KOPT-K1 (cell line): ENCODE measurements at regions not wholly inside any gene's neighbourhood (a gene's known extent, or its start where the extent isn't known, plus 50 kb on each side); places are given as distances from the start of the nearest gene placed in this dataset.

Experiments
- H3K27ac ChIP-seq: fragments of 200-600 bp; sonication (generic); 2 replicates; pipeline ENCODE4 v1.5.1; 2016; ENCODE audit warnings: antibody characterized with exemption, mild to moderate bottlenecking, low read depth, low read length; ENCODE audit not compliant: poor library complexity, severe bottlenecking
- H3K36me3 ChIP-seq: fragments of 200-600 bp; sonication (generic); 2 replicates; pipeline ENCODE4 v1.5.1; 2017; ENCODE audit warnings: antibody characterized with exemption, mild to moderate bottlenecking, low read length, moderate library complexity; ENCODE audit not compliant: insufficient read depth
- H3K9me3 ChIP-seq: fragments of 200-600 bp; sonication (generic); 2 replicates; pipeline ENCODE4 v1.5.1; 2017; ENCODE audit warnings: antibody characterized with exemption, low read length, mild to moderate bottlenecking; ENCODE audit not compliant: insufficient read depth, poor library complexity, severe bottlenecking

- H3K36me3 ChIP-seq = no peaks in the 10 kb centered on the region
- peak overlapping the region; percentile 62 for H3K27ac ChIP-seq
- no peaks in the 10 kb centered on the region for H3K9me3 ChIP-seq
These were observed 147.2 kb downstream of the CEBPB start for GRCh38 chr20:50337521-50338466.

GRCh38 chr20:50338479-50339391 is 148.1 kb downstream of the CEBPB start:
- H3K36me3 ChIP-seq = no peaks in the 10 kb centered on the region
- peak overlapping the region; percentile 62 for H3K27ac ChIP-seq
- no peaks in the 10 kb centered on the region for H3K9me3 ChIP-seq

- Histone ChIP-seq H3K27ac (peak overlapping the region; percentile 62), H3K36me3 (no peaks in the 10 kb centered on the region), H3K9me3 (no peaks in the 10 kb centered on the region)
These were observed 148.9 kb downstream of the CEBPB start for GRCh38 chr20:50339466-50339901.

- H3K36me3 ChIP-seq = no peaks in the 10 kb centered on the region
- H3K9me3 ChIP-seq = no peaks in the 10 kb centered on the region
- no peak overlapping the region for H3K27ac ChIP-seq
These were observed 149.9 kb downstream of the CEBPB start for GRCh38 chr20:50340541-50340940.

GRCh38 chr20:50341050-50341449 is 150.4 kb downstream of the CEBPB start:
- H3K9me3 ChIP-seq = no peaks in the 10 kb centered on the region
- no peaks in the 10 kb centered on the region for H3K36me3 ChIP-seq
- H3K27ac ChIP-seq = no peak overlapping the region

GRCh38 chr20:50341880-50342637 is 151.4 kb downstream of the CEBPB start:
- Histone ChIP-seq H3K36me3 (no peaks in the 10 kb centered on the region), H3K9me3 (no peaks in the 10 kb centered on the region), H3K27ac (no peak overlapping the region)

GRCh38 chr20:50342638-50343102 is 152.0 kb downstream of the CEBPB start:
- Histone ChIP-seq H3K36me3 (no peaks in the 10 kb centered on the region), H3K27ac (no peak overlapping the region), H3K9me3 (no peaks in the 10 kb centered on the region)

GRCh38 chr20:50343125-50343489 is 152.5 kb downstream of the CEBPB start:
- Histone ChIP-seq H3K36me3 (no peaks in the 10 kb centered on the region), H3K9me3 (no peaks in the 10 kb centered on the region)

GRCh38 chr20:50343490-50344179 is 153.0 kb downstream of the CEBPB start:
- H3K27ac ChIP-seq = no peak overlapping the region
- no peaks in the 10 kb centered on the region for H3K36me3 ChIP-seq
- no peaks in the 10 kb centered on the region for H3K9me3 ChIP-seq

More at GRCh38 chr20:50343125-50343489, 152.5 kb downstream of the CEBPB start:
- H3K27ac ChIP-seq = no peak overlapping the region

GRCh38 chr20:50344232-50345071 is 153.8 kb downstream of the CEBPB start:
- Histone ChIP-seq H3K27ac (no peak overlapping the region), H3K36me3 (no peaks in the 10 kb centered on the region), H3K9me3 (no peaks in the 10 kb centered on the region)

- H3K9me3 ChIP-seq = no peaks in the 10 kb centered on the region
- H3K36me3 ChIP-seq = no peaks in the 10 kb centered on the region
- no peak overlapping the region for H3K27ac ChIP-seq
These were observed 155.2 kb downstream of the CEBPB start for GRCh38 chr20:50345712-50346373.

GRCh38 chr20:50346374-50347283 is 156.0 kb downstream of the CEBPB start:
- no peaks in the 10 kb centered on the region for H3K36me3 ChIP-seq
- no peaks in the 10 kb centered on the region for H3K9me3 ChIP-seq
- no peak overlapping the region for H3K27ac ChIP-seq
